NCI-H2081 (cell line): ENCODE measurements at regions not wholly inside any gene's neighbourhood (a gene's known extent, or its start where the extent isn't known, plus 50 kb on each side); places are given as distances from the start of the nearest gene placed in this dataset.

ENCODE experiments used
- DNase-seq, 2 experiments: peaks; one replicate each; lab custom pipeline; 2025; lab: John Stamatoyannopoulos, UW

- DNase-seq = no peak
Measured at GRCh38 chr7:136254148-136254547, 277.0 kb upstream of the MTPN start.

GRCh38 chr7:136251826-136252225 lies 274.7 kb upstream of the MTPN start:
- DNase-seq = no peak

GRCh38 chr7:136247211-136247610 lies 270.1 kb upstream of the MTPN start:
- DNase-seq = no peak

DNA sequence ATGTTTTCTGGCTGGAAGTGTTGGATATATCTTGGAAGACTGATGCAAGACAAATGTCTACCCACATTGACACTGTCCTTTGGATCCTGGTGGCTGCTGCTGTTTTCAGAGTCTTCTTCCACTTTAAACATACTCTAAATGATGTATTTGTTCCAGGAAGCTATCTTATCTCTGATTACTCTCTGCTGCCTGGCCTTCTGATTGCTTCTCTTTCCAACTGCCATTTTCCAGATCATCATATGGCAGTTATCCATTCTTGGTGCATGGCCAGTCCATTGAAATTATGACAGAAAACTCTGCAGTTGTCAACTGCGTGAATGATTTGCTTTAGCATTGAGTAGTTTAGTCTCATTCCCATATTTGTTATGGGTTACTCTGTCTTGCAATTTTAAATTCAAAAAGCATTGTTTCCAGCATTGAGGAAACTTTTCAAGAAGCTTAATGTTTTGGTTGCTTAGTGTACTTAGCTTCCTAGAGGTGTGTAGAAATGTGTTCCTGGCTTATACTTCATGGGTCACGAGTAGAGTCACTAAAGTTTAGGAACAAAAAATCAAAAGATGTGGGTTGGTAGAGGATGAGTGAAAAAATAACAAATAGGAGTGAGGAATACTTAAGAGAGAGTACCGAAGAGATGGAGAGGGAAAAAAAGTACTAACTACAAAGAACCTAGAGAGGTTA lies 268.3 kb upstream of the MTPN start:
- DNase-seq = no peak

DNA sequence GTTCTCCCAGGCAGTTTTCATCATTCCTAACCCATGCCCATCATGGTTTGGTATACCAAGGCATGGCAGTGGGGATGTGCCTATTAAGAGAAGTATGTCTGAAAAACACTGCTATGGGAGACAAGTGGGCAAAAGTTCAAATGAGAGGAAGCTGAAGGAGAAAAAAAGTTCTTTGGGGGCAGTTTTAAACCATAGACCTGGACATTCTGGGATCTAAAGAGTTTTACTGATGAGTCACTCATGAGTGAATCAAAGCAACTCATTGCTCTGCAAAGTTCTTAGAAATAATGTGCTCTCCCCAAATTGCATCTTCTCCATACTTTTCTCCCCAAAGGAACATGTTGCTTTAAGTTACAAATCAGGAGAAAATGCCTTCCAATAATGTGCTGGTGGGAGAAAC lies 256.9 kb upstream of the MTPN start:
- no peak for DNase-seq

DNA sequence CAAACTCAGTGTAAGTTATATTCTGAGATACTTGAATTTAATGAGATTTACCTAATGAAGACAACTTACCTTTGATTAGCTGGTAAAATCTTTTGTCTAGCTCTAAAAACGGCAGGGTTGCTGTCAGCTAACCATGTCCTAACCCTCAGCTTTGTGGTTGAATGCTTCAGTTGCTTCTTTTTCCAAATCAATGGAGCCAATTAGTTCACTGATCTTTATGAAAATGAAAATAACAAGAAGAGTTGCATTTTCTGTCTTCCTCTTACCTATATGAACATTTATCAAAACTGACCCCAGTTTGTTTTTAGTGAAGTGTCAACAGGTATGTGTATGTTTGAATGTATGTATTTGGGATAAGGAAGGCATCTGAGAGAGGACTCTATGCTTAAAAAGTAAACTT lies 253.1 kb upstream of the MTPN start:
- no peak for DNase-seq

DNA sequence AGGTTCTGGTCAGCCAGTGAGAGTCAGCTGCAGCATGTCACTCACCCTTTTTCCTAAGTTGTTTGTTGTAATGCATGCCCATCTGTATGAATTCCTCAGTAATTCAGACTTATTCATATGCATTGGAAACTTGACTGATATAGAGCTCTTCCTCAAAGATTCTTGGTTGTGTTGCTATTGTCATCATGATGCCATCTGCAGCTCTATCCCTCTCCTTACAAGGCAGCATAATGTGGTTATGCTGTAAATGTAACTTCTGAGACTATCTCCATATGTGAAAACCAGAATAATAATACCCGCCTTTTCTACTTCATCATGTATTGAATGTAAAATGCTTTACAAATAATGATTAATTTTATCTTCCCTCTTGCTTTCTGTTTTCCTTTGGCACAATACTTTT lies 252.6 kb upstream of the MTPN start:
- no peak for DNase-seq

DNA sequence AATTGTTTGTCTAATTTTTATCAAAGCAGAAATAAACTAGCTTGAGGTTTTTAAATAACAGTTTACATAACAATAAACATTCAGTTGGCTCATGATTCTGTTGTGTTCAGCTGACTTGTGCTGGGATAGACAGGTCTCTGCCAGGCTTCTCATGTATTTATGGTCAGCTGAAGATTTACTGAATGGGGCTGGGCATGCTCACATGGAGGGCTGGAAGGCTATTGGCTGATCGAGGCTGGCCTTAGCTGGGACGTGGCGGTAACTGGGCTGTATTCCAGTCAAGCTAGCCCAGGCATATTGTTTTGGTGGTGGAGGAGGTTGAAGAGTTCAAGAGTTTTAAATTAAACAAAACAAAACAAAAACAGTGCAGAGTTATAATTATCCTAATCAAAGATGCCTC lies 251.0 kb upstream of the MTPN start:
- DNase-seq = no peak

GRCh38 chr7:136214356-136214755 lies 237.2 kb upstream of the MTPN start:
- DNase-seq = no peak

DNA sequence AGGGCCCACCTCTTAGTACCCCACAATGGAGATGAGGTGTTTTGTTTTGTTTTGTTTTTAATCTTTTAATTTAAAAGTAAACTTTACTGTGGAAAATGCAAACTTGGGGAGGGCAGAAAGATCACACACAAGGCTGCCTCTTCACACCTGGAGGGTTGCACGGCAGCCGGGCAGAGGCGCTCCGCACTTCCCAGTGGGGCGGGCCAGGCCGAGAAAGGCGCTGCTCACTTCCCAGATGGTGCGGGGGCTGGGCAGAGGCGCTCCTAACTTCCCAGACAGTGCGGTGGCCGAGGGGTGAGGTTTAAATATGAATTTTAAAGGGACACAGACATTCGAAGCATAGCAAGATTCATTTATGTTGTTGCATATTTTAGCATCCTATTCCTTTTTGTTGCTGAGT lies 235.9 kb upstream of the MTPN start:
- no peak for DNase-seq

GRCh38 chr7:136210664-136211063 lies 233.5 kb upstream of the MTPN start:
- no peak for DNase-seq

- DNase-seq = no peak
Measured at GRCh38 chr7:136210079-136210478, 232.9 kb upstream of the MTPN start.

DNA sequence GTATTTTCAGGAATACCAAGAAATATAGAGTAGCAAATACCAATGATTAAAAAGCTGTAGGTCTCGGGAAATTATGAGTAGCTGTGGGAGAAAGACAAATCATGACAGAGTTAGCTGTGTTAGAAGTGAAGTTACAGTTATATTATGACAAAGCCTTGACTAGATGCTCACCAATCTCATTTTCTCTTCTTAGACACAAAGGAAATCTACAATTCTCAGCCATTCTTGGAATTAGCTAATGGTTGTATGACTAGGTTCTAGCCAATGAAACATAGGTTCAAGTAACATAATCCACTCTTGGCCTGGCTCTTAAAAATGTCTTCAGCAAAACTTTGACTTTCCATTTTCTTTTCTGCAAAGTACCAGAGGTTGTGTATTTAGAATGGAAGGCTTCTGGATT lies 228.8 kb upstream of the MTPN start:
- DNase-seq = no peak

DNA sequence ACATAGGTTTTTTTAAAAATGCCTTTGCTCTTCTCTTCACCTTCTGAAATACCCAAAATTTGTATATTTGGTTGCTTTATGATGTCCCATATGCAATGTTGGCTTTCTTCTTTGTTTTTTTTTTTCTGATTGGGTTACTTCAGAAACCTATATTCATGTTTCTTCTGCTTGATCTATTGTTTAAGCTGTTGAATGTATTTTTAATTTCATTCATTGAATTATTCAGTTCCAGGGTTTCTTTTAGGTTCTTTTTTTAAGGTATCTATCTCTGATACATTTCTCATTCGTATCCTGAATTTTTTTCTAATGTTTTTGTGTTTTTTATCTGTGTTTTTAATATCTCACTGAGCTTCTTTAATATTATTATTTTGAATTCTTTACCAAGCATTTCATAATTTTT lies 221.0 kb upstream of the MTPN start:
- no peak for DNase-seq

DNA sequence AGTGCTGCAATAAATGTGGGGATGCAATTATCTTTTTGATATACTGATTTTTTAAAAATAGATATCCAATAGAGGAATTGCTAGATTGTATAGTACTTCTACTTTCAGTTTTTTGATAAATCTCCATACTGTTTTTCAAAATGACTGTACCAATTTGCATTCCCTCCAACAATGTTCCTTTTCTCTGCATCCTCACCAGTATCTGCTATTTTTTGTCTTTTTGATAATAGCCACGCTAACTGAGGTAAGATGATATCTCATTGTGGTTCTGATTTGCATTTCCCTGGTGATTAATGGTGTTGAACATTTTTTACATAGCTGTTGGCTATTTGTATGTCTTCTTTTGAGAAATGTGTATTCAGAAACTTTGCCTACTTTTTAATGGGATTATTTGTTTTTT lies 217.7 kb upstream of the MTPN start:
- DNase-seq = no peak

DNA sequence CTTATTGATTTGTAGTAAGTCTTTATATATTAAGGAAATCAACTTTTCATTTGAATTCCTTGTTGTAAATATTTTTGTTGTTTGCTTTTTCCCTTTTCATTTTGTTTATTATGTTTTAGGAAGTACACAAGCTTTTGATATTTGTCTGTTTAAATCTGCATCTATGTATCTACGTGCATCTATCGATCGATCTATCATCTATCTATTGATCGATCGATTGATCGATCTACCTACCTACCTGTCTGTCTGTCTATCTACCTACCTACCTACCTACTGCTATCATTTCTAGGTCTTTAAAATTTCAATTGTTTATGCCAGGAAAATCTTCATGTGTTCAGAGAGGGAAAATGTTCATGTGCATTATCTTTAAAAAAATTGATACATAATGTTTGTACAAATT lies 216.8 kb upstream of the MTPN start:
- DNase-seq = no peak

DNA sequence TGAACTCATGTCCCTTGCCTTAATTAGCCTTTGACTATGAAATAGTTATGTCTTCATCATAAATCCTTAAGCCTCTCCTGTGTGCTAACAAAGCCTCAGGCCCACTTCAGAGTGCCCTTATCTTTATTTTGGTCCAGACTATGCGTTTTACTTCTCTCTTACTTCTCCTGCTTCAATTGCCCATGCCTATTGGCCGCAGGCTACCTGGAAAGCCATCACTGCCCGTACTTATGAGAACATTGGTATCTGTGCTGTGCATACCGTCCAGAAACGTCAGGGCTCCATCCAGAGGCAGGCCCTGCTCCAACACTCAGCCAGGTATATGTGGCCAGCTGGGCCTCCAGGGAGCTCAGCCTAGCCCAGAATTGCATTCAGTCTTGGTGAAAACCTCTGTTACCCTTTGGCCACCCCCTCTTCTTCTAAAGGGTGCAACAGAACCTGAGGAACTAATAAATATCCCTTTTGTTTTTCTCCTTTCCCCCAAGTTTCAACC lies 212.4 kb upstream of the MTPN start:
- DNase-seq = no peak

DNA sequence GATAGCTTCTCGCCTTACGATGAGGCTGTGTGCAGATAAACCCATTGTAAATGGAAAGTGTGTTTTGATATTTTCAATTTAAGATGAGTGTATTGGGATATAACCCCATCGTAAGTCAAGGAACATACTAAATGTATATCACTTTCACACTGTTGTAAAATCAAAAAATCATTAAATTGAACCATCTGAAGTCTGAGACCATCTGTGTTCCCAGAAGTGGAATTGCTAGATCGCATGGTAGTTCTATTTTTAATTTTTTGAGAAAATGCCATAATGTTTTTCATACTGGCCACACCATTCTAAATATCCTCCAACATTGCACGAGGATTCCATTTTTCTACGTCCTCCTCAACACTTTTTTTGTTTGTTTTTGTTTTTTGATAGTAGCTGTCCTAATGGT lies 209.1 kb upstream of the MTPN start:
- no peak for DNase-seq

DNA sequence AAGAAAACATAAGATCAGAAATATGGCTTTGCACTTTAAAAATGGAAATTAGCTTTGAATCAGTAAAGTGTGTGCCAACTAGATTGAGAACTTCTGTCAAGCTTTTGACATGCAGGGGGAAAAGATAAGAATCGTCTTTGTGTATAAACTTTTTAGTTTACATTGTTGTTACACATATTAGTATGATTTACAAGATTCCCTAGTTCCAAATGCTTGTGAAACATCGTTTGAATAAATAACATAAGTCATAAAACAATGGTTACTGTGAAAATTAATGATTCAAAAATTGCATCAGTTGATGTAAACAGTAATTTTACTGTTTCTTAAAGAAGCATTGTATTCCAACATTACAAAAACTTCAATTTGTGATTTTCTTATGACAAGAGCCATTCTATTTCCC lies 207.6 kb upstream of the MTPN start:
- DNase-seq = no peak

- no peak for DNase-seq
Measured at GRCh38 chr7:136183981-136184380, 206.8 kb upstream of the MTPN start.

DNA sequence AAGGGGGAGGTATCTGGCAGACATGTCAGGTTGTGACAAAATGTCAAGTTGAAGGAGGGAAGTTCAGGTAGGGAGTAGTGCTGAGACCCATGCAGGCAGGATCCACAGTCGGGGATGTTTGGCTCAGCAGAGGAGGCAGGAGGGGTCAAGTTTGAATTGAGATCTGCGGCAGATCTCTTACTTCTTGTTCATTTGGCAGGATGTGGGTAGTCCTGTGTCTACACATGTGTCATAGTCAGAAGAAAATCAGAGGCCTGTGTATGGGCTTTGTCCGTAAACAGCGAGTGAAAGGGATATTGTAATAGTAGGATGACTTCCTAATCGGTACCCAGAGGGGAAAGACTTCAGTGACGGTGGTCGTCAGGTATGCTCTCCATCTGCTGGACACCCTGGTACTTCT lies 203.8 kb upstream of the MTPN start:
- DNase-seq = no peak

DNA sequence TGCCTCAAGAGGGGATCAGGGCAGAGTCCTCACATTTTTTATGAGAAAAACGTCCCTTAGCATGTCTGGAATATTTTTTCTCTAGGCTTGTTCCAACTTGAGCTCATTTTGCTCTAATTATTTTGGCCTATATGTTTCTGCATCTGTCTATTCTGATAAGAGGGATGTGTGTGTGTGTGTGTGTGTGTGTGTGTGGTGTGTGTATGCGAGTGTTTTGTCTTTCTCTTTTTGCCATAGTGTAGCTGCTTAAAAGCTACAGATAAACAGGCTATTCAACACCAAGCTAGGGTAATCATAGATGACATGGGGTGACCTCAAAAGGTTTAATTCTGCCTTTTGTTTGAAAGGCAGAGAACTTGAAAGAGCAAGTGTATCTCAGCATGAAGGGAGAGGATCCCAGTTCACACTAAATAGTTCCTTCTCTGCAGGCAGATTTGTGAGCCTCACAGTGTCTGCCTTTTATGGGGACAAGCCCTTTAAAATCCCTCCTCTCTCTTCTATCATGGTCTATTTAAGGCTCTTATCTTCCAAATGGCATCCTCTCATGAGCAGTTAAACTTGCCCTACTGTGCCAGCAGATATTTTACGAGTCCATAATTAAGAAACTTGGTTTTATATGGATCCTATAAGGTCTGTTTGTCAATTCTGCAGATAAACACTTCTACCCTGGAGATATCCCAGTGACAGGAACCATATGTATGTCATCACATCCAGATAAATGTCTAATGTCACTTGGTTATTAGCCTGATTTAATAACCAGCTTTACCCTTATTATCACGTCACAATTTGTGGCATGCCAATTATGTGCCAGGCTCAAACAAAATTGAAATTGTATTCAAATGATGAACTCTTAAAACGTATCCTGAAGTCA lies 202.9 kb upstream of the MTPN start:
- DNase-seq = no peak

GRCh38 chr7:136179154-136179553 lies 202.0 kb upstream of the MTPN start:
- DNase-seq = no peak
